Spleen (tissue), 7 donors: ENCODE measurements at regions not wholly inside any gene's neighbourhood (a gene's known extent, or its start where the extent isn't known, plus 50 kb on each side); places are given as distances from the start of the nearest gene placed in this dataset.

Experiments used
- CTCF ChIP-seq, 11 experiments: fragments of 200-600 bp in 7 of 11; fragments of 450-650 bp in 4 of 11; sonication (generic) in 4 of 11; IDR thresholded peaks in 8 of 11; conservative IDR thresholded peaks in 3 of 11; 1 replicate in 7 of 11; 2 replicates in 4 of 11; pipeline versions ENCODE4 v1.4.0 to v1.8.0; 2016 to 2021; ENCODE audit warnings: antibody characterized with exemption in 11 of 11, inconsistent platforms in 4 of 11, mild to moderate bottlenecking in 1 of 11
- POLR2A ChIP-seq, 3 donors: fragments of 450-650 bp; IDR thresholded peaks; one replicate each; pipeline ENCODE4 v1.5.1; 2017; ENCODE audit warnings: antibody characterized with exemption in 3 of 3, mild to moderate bottlenecking in 1 of 3
- donor health status: DM: no; HTN: no; CAD: no; lungs with moderate emphysema.
- donor health status: DM: no; HTN: no; CAD: no.
- donor health status: DM: no; HTN: no; CAD: no.

GRCh38 chr14:98099527-98099926 lies 1172.5 kb downstream of the BCL11B start:
- TF ChIP-seq CTCF (IDR thresholded peaks at IDR 0.05 in 8 of 11, conservative IDR thresholded peaks at IDR 0.05 in 3 of 11): no peak
- no peak for TF ChIP-seq POLR2A (IDR thresholded peaks at IDR 0.05)
